GM12878 (cell line): ENCODE measurements at regions not wholly inside any gene's neighbourhood (a gene's known extent, or its start where the extent isn't known, plus 50 kb on each side); places are given as distances from the start of the nearest gene placed in this dataset.

Experiments used
- ATAC-seq: fragments of 200-7000 bp; cut with Tn5 transposase; 3 replicates; pipeline ENCODE4 v1.9.1; 2020; ENCODE audit warnings: mild to moderate bottlenecking, moderate library complexity
- BruUV-seq: library from RNA; stranded (reverse); fragments of 400-500 nt; replicated peaks from 2 replicates; lab custom pipeline; 2021; lab: Mats Ljungman, UMichigan
- CTCF ChIA-PET: fragments of 300-600 bp; sonication (Branson Sonifier 250); formaldehyde crosslinking; extraction: SDS; loops from one replicate; lab custom pipeline; 2021; ENCODE audit warnings: inconsistent platforms; lab: Yijun Ruan, JAX
- POLR2A ChIA-PET: fragments of 350-600 bp; formaldehyde crosslinking; extraction: SDS; loops from one replicate; lab custom pipeline; 2021; ENCODE audit warnings: inconsistent platforms; lab: Charles Lee
- RAD21 ChIA-PET: fragments of 300-600 bp; sonication (Branson Sonifier 250); formaldehyde crosslinking; loops from one replicate; lab custom pipeline; 2023; ENCODE audit warnings: antibody characterized with exemption; ENCODE audit not compliant: unreplicated experiment; lab: Charles Lee
- SMC1A ChIA-PET: fragments of 300-600 bp; sonication (Branson Sonifier 250); formaldehyde crosslinking; loops from one replicate; lab custom pipeline; 2023; ENCODE audit not compliant: unreplicated experiment, uncharacterized antibody; lab: Charles Lee
- DNase-seq: peaks from one replicate; pipeline ENCODE4 v3.0.0-alpha.2; 2011; ENCODE audit warnings: low read depth, low spot score
- FAIRE-seq: peaks from 3 replicates; lab custom pipeline; 2011; peaks lifted over from hg19 to GRCh38; lab: Jason Lieb, UNC
- H2AFZ ChIP-seq: 2 replicates; pipeline ENCODE4 v1.6.0; 2011; ENCODE audit warnings: low read depth, low read length, control low read depth; ENCODE audit not compliant: control insufficient read depth
- H3K27ac ChIP-seq: 2 replicates; pipeline ENCODE4 v1.5.1; 2011; ENCODE audit warnings: control low read depth; ENCODE audit not compliant: control insufficient read depth, insufficient read depth
- H3K27me3 ChIP-seq, 2 experiments: replicated peaks in 1 of 2; 2 replicates each; pipeline versions ENCODE4 v1.6.0 to v1.6.1; 2011; ENCODE audit warnings: low read length in 1 of 2; ENCODE audit not compliant: control insufficient read depth in 2 of 2, insufficient read depth in 2 of 2
- H3K36me3 ChIP-seq, 2 experiments: 2 replicates each; pipeline ENCODE4 v1.5.1; 2011; ENCODE audit warnings: low read length in 1 of 2; ENCODE audit not compliant: control insufficient read depth in 2 of 2, insufficient read depth in 2 of 2
- H3K4me1 ChIP-seq: 2 replicates; pipeline ENCODE4 v1.6.1; 2011; ENCODE audit warnings: mild to moderate bottlenecking, low read length, moderate library complexity, mixed read lengths; ENCODE audit not compliant: control insufficient read depth, insufficient read depth
- H3K4me2 ChIP-seq: 2 replicates; pipeline ENCODE4 v1.6.0; 2011; ENCODE audit warnings: control low read depth; ENCODE audit not compliant: control insufficient read depth, insufficient read depth
- H3K4me3 ChIP-seq: fragments of 200-600 bp; sonication (generic); 2 replicates; pipeline ENCODE4 v1.5.1; 2016
- H3K79me2 ChIP-seq: 2 replicates; pipeline ENCODE4 v1.6.0; 2011; ENCODE audit warnings: low read length; ENCODE audit not compliant: control insufficient read depth, insufficient read depth
- H3K9ac ChIP-seq: 2 replicates; pipeline ENCODE4 v1.8.0; 2011; ENCODE audit warnings: low read length, control low read depth, mixed read lengths; ENCODE audit not compliant: control insufficient read depth, insufficient read depth
- H3K9me3 ChIP-seq: replicated peaks from 3 replicates; pipeline ENCODE4 v1.5.1; 2011; ENCODE audit warnings: mild to moderate bottlenecking, low read length; ENCODE audit not compliant: control insufficient read depth, insufficient read depth
- H4K20me1 ChIP-seq: 2 replicates; pipeline ENCODE4 v1.6.0; 2011; ENCODE audit not compliant: control insufficient read depth, insufficient read depth
- ESRRA ChIP-seq: IDR thresholded peaks from 2 replicates; pipeline ENCODE4 v1.6.1; 2012; ENCODE audit warnings: mild to moderate bottlenecking, low read length, improper control_type of control experiment
- KLF5 ChIP-seq: fragments of 450-650 bp; IDR thresholded peaks from 2 replicates; pipeline ENCODE4 v1.6.1; 2014; ENCODE audit warnings: mild to moderate bottlenecking; ENCODE audit not compliant: partially characterized antibody
- MYC ChIP-seq: IDR thresholded peaks from 2 replicates; pipeline ENCODE4 v1.6.1; 2011; ENCODE audit warnings: mild to moderate bottlenecking, low read length, moderate library complexity, inconsistent platforms; ENCODE audit not compliant: insufficient read depth, insufficient replicate concordance, insufficient read length, severe bottlenecking
- TCF7 ChIP-seq: IDR thresholded peaks from 2 replicates; pipeline ENCODE4 v1.6.1; 2014; ENCODE audit warnings: antibody characterized with exemption, borderline replicate concordance
- ZNF24 ChIP-seq: fragments of 450-650 bp; IDR thresholded peaks from 2 replicates; pipeline ENCODE4 v1.6.1; 2017; ENCODE audit warnings: antibody characterized with exemption, mild to moderate bottlenecking
- WGBS: methylation state at CpG from one replicate; pipeline ENCODE4 v1.1.6; 2016; ENCODE audit warnings: low lambda C conversion rate; ENCODE audit not compliant: insufficient replicate concordance, insufficient coverage; ENCODE audit errors: missing lambda C conversion rate; 5-methylcytosine and 5-hydroxymethylcytosine counted together
- in situ Hi-C: fragments of 300-500 bp; cut with MboI; formaldehyde crosslinking; loops from 9 replicates; pipeline ENCODE4 v1.14.3; 2018; ENCODE audit warnings: mixed read lengths
- intact Hi-C: fragments of 100-400 bp; cut with micrococcal nuclease; formaldehyde crosslinking; loops from one replicate; pipeline ENCODE4 v1.14.2; 2022; ENCODE audit not compliant: unreplicated experiment
- TF ChIP-seq, protein P1 (sequence below): fragments of 450-650 bp; IDR thresholded peaks from 2 replicates; pipeline ENCODE4 v1.6.1; 2017; ENCODE audit warnings: mild to moderate bottlenecking, moderate library complexity
- TF ChIP-seq, protein P2 (sequence below): fragments of 150-350 bp; IDR thresholded peaks from 2 replicates; pipeline ENCODE4 v1.6.1; 2014; ENCODE audit warnings: mild to moderate bottlenecking, low read depth, low read length
- TF ChIP-seq, protein P3 (sequence below): fragments of 450-650 bp; IDR thresholded peaks from 2 replicates; pipeline ENCODE4 v1.6.1; 2018; ENCODE audit warnings: borderline replicate concordance, mild to moderate bottlenecking; ENCODE audit not compliant: partially characterized antibody
- TF ChIP-seq, protein P4 (sequence below): IDR thresholded peaks from 2 replicates; pipeline ENCODE4 v1.6.1; 2012; ENCODE audit warnings: low read depth, low read length, improper control_type of control experiment
- TF ChIP-seq, protein P5 (sequence below): IDR thresholded peaks from 2 replicates; pipeline ENCODE4 v1.6.1; 2012; ENCODE audit warnings: low read depth, low read length, improper control_type of control experiment

DNA sequence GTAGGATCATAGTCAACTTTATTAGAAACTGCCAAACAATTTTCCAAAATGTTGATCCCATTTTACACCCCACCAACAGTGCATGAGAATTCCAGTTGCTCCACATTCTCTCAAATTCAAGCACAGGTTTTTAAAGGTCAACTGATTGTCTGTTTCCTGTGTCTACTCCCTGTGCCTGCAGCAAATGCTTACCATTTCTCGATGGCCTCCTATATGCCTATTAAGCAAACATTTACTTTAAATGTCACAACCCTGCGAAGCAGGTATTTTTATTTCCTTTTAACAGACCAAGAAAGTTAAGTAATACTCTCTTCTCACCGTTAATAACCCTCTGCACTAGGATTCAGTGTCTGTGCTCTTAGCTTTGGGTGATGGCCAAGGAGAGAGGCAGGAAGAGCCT, 163.8 kb upstream of the EPB41L3 start (continued):
- TF ChIP-seq MYC (no peak), ZNF24 (no peak), ESRRA (no peak)

DNA sequence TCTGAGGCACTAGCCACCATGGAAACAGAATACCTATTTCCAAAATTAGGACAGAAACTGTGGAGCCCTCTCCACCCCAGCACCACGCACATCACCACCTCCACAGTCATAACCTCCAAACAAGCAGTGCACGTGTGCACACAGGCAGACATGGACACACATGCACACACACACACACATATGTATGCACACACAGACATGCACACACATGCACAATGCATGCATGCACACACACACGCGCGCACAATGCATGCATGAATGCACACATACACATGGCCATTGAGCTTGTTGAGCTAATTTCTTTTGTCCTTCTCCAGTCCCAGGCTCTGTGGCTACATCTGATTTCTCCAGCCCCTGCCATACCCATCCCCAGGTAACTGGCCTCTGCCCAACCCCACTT, 161.6 kb upstream of the EPB41L3 start:
- Histone ChIP-seq H3K27ac (no peak overlapping the region), H3K9ac (no peak overlapping the region), H3K4me3 (no peak overlapping the region), H3K4me2 (no peak overlapping the region), H3K36me3 (no peaks in the 10 kb centered on the region), H4K20me1 (no peaks in the 10 kb centered on the region), H2AFZ (no peak overlapping the region), H3K79me2 (no peaks in the 10 kb centered on the region), H3K9me3 (no peaks in the 10 kb centered on the region), H3K27me3 (no peaks in the 10 kb centered on the region), H3K4me1 (no peaks in the 10 kb centered on the region)
- no TSS peak for BruUV-seq
- RAD21 ChIA-PET, result no interaction called here
- in situ Hi-C loops, result no loop called here
- SMC1A ChIA-PET, result no interaction called here
- WGBS, result 67% methylated on average over 5 of the region's 5 CpGs
- FAIRE-seq (no peak), ATAC-seq (no peak), DNase-seq (no peak)
- CTCF ChIA-PET, result no interaction called here
- POLR2A ChIA-PET, result no interaction called here
- intact Hi-C loops, result no loop called here
- TF ChIP-seq, protein P1, sequence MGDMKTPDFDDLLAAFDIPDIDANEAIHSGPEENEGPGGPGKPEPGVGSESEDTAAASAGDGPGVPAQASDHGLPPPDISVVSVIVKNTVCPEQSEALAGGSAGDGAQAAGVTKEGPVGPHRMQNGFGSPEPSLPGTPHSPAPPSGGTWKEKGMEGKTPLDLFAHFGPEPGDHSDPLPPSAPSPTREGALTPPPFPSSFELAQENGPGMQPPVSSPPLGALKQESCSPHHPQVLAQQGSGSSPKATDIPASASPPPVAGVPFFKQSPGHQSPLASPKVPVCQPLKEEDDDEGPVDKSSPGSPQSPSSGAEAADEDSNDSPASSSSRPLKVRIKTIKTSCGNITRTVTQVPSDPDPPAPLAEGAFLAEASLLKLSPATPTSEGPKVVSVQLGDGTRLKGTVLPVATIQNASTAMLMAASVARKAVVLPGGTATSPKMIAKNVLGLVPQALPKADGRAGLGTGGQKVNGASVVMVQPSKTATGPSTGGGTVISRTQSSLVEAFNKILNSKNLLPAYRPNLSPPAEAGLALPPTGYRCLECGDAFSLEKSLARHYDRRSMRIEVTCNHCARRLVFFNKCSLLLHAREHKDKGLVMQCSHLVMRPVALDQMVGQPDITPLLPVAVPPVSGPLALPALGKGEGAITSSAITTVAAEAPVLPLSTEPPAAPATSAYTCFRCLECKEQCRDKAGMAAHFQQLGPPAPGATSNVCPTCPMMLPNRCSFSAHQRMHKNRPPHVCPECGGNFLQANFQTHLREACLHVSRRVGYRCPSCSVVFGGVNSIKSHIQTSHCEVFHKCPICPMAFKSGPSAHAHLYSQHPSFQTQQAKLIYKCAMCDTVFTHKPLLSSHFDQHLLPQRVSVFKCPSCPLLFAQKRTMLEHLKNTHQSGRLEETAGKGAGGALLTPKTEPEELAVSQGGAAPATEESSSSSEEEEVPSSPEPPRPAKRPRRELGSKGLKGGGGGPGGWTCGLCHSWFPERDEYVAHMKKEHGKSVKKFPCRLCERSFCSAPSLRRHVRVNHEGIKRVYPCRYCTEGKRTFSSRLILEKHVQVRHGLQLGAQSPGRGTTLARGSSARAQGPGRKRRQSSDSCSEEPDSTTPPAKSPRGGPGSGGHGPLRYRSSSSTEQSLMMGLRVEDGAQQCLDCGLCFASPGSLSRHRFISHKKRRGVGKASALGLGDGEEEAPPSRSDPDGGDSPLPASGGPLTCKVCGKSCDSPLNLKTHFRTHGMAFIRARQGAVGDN, result no peak
- TF ChIP-seq TCF7, result no peak
- TF ChIP-seq, protein P2, sequence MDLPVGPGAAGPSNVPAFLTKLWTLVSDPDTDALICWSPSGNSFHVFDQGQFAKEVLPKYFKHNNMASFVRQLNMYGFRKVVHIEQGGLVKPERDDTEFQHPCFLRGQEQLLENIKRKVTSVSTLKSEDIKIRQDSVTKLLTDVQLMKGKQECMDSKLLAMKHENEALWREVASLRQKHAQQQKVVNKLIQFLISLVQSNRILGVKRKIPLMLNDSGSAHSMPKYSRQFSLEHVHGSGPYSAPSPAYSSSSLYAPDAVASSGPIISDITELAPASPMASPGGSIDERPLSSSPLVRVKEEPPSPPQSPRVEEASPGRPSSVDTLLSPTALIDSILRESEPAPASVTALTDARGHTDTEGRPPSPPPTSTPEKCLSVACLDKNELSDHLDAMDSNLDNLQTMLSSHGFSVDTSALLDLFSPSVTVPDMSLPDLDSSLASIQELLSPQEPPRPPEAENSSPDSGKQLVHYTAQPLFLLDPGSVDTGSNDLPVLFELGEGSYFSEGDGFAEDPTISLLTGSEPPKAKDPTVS, result no peak
- TF ChIP-seq, protein P3, sequence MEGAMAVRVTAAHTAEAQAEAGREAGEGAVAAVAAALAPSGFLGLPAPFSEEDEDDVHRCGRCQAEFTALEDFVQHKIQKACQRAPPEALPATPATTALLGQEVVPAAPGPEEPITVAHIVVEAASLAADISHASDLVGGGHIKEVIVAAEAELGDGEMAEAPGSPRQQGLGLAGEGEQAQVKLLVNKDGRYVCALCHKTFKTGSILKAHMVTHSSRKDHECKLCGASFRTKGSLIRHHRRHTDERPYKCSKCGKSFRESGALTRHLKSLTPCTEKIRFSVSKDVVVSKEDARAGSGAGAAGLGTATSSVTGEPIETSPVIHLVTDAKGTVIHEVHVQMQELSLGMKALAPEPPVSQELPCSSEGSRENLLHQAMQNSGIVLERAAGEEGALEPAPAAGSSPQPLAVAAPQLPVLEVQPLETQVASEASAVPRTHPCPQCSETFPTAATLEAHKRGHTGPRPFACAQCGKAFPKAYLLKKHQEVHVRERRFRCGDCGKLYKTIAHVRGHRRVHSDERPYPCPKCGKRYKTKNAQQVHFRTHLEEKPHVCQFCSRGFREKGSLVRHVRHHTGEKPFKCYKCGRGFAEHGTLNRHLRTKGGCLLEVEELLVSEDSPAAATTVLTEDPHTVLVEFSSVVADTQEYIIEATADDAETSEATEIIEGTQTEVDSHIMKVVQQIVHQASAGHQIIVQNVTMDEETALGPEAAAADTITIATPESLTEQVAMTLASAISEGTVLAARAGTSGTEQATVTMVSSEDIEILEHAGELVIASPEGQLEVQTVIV, result no peak
- TF ChIP-seq, protein P4, sequence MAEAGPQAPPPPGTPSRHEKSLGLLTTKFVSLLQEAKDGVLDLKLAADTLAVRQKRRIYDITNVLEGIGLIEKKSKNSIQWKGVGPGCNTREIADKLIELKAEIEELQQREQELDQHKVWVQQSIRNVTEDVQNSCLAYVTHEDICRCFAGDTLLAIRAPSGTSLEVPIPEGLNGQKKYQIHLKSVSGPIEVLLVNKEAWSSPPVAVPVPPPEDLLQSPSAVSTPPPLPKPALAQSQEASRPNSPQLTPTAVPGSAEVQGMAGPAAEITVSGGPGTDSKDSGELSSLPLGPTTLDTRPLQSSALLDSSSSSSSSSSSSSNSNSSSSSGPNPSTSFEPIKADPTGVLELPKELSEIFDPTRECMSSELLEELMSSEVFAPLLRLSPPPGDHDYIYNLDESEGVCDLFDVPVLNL, result no peak
- TF ChIP-seq, protein P5, sequence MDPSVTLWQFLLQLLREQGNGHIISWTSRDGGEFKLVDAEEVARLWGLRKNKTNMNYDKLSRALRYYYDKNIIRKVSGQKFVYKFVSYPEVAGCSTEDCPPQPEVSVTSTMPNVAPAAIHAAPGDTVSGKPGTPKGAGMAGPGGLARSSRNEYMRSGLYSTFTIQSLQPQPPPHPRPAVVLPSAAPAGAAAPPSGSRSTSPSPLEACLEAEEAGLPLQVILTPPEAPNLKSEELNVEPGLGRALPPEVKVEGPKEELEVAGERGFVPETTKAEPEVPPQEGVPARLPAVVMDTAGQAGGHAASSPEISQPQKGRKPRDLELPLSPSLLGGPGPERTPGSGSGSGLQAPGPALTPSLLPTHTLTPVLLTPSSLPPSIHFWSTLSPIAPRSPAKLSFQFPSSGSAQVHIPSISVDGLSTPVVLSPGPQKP, result no peak
- TF ChIP-seq KLF5, result no peak
